Nephron (organoid): ENCODE measurements at regions not wholly inside any gene's neighbourhood (a gene's known extent, or its start where the extent isn't known, plus 50 kb on each side); places are given as distances from the start of the nearest gene placed in this dataset.

Source experiments
- H3K27ac Mint-ChIP-seq, 3 experiments: 2 replicates each; pipeline ENCODE4 v1.8.0; 2020; ENCODE audit warnings: mixed read lengths in 3 of 3, mild to moderate bottlenecking in 2 of 3, moderate library complexity in 1 of 3
- H3K27me3 Mint-ChIP-seq: 2 replicates; pipeline ENCODE4 v1.8.0; 2021; ENCODE audit warnings: low read depth, mild to moderate bottlenecking, moderate library complexity, mixed read lengths
- H3K36me3 Mint-ChIP-seq: 2 replicates; pipeline ENCODE4 v1.8.0; 2020; ENCODE audit warnings: low read depth, mixed read lengths
- H3K4me1 Mint-ChIP-seq: 2 replicates; pipeline ENCODE4 v1.8.0; 2020; ENCODE audit warnings: mixed read lengths
- H3K4me3 Mint-ChIP-seq, 3 experiments: 2 replicates each; pipeline ENCODE4 v1.8.0; 2020; ENCODE audit warnings: mild to moderate bottlenecking in 3 of 3, mixed read lengths in 3 of 3, moderate library complexity in 2 of 3
- H3K9me3 Mint-ChIP-seq: 2 replicates; pipeline ENCODE4 v1.8.0; 2020; ENCODE audit warnings: mixed read lengths
- TF ChIP-seq, protein P1 (sequence below), 3 experiments: fragments of 200-600 bp; sonication (generic); IDR thresholded peaks; one replicate each; pipeline ENCODE4 v1.5.0; 2021; ENCODE audit warnings: antibody characterized with exemption in 3 of 3; ENCODE audit not compliant: unreplicated experiment in 3 of 3

- Mint-ChIP-seq H3K4me1 (peaks cover 35% of the 10 kb centered on the region), H3K27me3 (peaks cover 4% of the 10 kb centered on the region), H3K27ac (peak overlapping the region; percentile 58 to 82 (median 71)), H3K36me3 (no peaks in the 10 kb centered on the region), H3K9me3 (no peaks in the 10 kb centered on the region), H3K4me3 (no peak overlapping the region)
- TF ChIP-seq, protein P1, sequence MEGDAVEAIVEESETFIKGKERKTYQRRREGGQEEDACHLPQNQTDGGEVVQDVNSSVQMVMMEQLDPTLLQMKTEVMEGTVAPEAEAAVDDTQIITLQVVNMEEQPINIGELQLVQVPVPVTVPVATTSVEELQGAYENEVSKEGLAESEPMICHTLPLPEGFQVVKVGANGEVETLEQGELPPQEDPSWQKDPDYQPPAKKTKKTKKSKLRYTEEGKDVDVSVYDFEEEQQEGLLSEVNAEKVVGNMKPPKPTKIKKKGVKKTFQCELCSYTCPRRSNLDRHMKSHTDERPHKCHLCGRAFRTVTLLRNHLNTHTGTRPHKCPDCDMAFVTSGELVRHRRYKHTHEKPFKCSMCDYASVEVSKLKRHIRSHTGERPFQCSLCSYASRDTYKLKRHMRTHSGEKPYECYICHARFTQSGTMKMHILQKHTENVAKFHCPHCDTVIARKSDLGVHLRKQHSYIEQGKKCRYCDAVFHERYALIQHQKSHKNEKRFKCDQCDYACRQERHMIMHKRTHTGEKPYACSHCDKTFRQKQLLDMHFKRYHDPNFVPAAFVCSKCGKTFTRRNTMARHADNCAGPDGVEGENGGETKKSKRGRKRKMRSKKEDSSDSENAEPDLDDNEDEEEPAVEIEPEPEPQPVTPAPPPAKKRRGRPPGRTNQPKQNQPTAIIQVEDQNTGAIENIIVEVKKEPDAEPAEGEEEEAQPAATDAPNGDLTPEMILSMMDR (IDR thresholded peaks at IDR 0.05; ENCODE audit: unreplicated experiment in 3 of 3) = no peak
Measured at GRCh38 chr2:176709149-176709951, 440.1 kb downstream of the MTX2 start.

DNA sequence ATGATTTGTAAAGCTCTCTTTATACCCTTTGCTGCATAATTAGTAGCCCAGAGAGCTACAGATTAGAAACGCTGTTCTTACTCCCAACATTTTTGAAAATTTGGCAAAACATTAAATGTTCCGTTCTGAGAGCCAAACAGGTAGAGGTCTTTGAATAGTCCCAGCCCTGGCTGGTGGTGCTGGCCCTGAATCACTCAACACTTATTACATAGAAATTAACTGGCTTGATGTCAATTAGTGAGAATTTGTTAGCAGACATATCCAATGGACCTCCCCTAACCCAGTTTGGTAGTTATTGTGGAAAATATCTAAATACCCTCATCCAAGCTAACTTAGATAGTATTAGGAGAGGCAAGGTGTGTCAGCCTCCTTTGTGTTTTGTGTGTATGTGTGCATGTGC lies 440.7 kb downstream of the MTX2 start:
- Mint-ChIP-seq H3K27ac (peak overlapping the region in 2 of 3 experiments; percentile 43 to 71), H3K9me3 (no peaks in the 10 kb centered on the region), H3K4me1 (peaks cover 29% of the 10 kb centered on the region), H3K27me3 (peaks cover 4% of the 10 kb centered on the region), H3K36me3 (no peaks in the 10 kb centered on the region), H3K4me3 (no peak overlapping the region)
- TF ChIP-seq, protein P1 (IDR thresholded peaks at IDR 0.05; ENCODE audit: unreplicated experiment in 3 of 3) = no peak

DNA sequence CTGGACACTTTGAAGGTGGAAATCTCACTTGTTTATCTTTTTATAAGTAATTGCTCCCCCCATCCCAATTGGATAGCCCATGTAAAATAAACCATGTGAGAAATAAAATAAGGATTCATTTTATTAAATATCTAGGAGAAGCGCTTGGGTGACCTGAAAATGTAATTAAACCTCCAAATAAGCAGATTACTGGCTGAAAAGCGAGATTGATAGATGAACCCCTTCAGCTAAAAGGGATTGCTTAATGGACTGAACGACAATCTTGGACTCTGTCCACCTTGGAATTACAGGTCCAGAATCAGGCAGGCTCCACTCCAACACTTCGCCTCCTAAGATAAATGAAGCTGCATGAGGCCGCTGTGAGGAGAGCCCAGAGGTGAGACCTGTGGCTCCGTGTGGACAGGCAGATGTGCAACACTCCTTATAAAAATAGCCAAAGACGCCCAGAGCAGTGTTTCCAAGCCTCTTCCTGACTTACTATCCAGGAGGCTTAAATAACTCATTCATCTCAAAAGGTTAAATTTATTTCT lies 441.5 kb downstream of the MTX2 start:
- Mint-ChIP-seq H3K36me3 (no peaks in the 10 kb centered on the region), H3K4me1 (peaks cover 27% of the 10 kb centered on the region), H3K27me3 (peaks cover 4% of the 10 kb centered on the region), H3K9me3 (no peaks in the 10 kb centered on the region), H3K27ac (peak overlapping the region; percentile 43 to 71 (median 53)), H3K4me3 (no peak overlapping the region)
- TF ChIP-seq, protein P1 (IDR thresholded peaks at IDR 0.05; ENCODE audit: unreplicated experiment in 3 of 3) = no peak

- H3K27me3 Mint-ChIP-seq = peaks cover 5% of the 10 kb centered on the region
- H3K4me3 Mint-ChIP-seq = no peak overlapping the region
- no peaks in the 10 kb centered on the region for H3K9me3 Mint-ChIP-seq
- peaks cover 21% of the 10 kb centered on the region for H3K4me1 Mint-ChIP-seq
- no peaks in the 10 kb centered on the region for H3K36me3 Mint-ChIP-seq
- H3K27ac Mint-ChIP-seq = peak overlapping the region in 1 of 3 experiments; percentile 32
- TF ChIP-seq, protein P1 (IDR thresholded peaks at IDR 0.05; ENCODE audit: unreplicated experiment in 3 of 3) = no peak
Measured at GRCh38 chr2:176725873-176726645, 456.8 kb downstream of the MTX2 start.

- Mint-ChIP-seq H3K27ac (peak overlapping the region in 2 of 3 experiments; percentile 30 to 41), H3K36me3 (no peaks in the 10 kb centered on the region), H3K27me3 (peaks cover 5% of the 10 kb centered on the region), H3K9me3 (no peaks in the 10 kb centered on the region), H3K4me3 (no peak overlapping the region), H3K4me1 (peaks cover 16% of the 10 kb centered on the region)
- TF ChIP-seq, protein P1 (IDR thresholded peaks at IDR 0.05; ENCODE audit: unreplicated experiment in 3 of 3) = no peak
Measured at GRCh38 chr2:176727696-176728095, 458.5 kb downstream of the MTX2 start.
